K562 (cell line): ENCODE measurements at regions not wholly inside any gene's neighbourhood (a gene's known extent, or its start where the extent isn't known, plus 50 kb on each side); places are given as distances from the start of the nearest gene placed in this dataset.

Experiments used
- ATAC-seq: fragments of 200-7000 bp; cut with Tn5 transposase; 3 replicates; pipeline ENCODE4 v1.9.1; 2020; ENCODE audit warnings: moderate library complexity
- BruUV-seq: library from RNA; stranded (reverse); fragments of 400-500 nt; replicated peaks from 2 replicates; lab custom pipeline; 2021; lab: Mats Ljungman, UMichigan
- CTCF ChIA-PET: fragments of 300-600 bp; formaldehyde crosslinking; extraction: SDS; loops from one replicate; lab custom pipeline; 2021; ENCODE audit warnings: low intra/inter-chr PET ratio; lab: Yijun Ruan, JAX
- POLR2A ChIA-PET: fragments of 300-600, 350-650 bp; sonication (Branson Sonifier 250); formaldehyde crosslinking; extraction: SDS; loops from one replicate; lab custom pipeline; 2021; ENCODE audit warnings: antibody characterized with exemption, inconsistent platforms; lab: Yijun Ruan, JAX
- DNase-seq, 4 experiments: peaks; one replicate each; pipeline versions ENCODE4 v3.0.0 to v3.0.0-alpha.2; 2011 to 2018; ENCODE audit warnings: low spot score in 3 of 4, mixed read lengths in 3 of 4; ENCODE audit errors: extremely low read depth in 1 of 4
- FAIRE-seq: peaks from 2 replicates; lab custom pipeline; 2011; peaks lifted over from hg19 to GRCh38; lab: Jason Lieb, UNC
- H2AFZ ChIP-seq: 2 replicates; pipeline ENCODE4 v1.6.0; 2011; ENCODE audit warnings: low read depth, low read length, control low read depth, inconsistent platforms
- H3K27ac ChIP-seq: fragments of 200-600 bp; 3 replicates; pipeline ENCODE4 v1.8.0; 2011; ENCODE audit warnings: low read depth, mild to moderate bottlenecking, control low read depth, inconsistent platforms, low read length, moderate library complexity, mixed read lengths; ENCODE audit errors: extremely low read depth
- H3K27me3 ChIP-seq, 2 experiments: fragments of 300-600 bp in 1 of 2; 2 replicates in 1 of 2; 3 replicates in 1 of 2; pipeline versions ENCODE4 v1.6.0 to v1.8.0; 2011; ENCODE audit warnings: inconsistent platforms in 2 of 2, low read length in 2 of 2, mild to moderate bottlenecking in 1 of 2, mixed read lengths in 1 of 2, moderate library complexity in 1 of 2; ENCODE audit not compliant: control insufficient read depth in 2 of 2, insufficient read depth in 2 of 2
- H3K36me3 ChIP-seq: fragments of 300-600 bp; 3 replicates; pipeline ENCODE4 v1.8.0; 2011; ENCODE audit warnings: mild to moderate bottlenecking, low read length, inconsistent platforms; ENCODE audit not compliant: control insufficient read depth, insufficient read depth
- H3K4me1 ChIP-seq, 2 experiments: fragments of 200-600 bp in 1 of 2; replicated peaks in 1 of 2; 2 replicates in 1 of 2; 3 replicates in 1 of 2; pipeline versions ENCODE4 v1.5.1 to v1.8.0; 2011; ENCODE audit warnings: inconsistent platforms in 2 of 2, low read length in 2 of 2, mild to moderate bottlenecking in 1 of 2, mixed read lengths in 1 of 2, moderate library complexity in 1 of 2; ENCODE audit not compliant: control insufficient read depth in 2 of 2, insufficient read depth in 2 of 2
- H3K4me2 ChIP-seq: 2 replicates; pipeline ENCODE4 v1.6.1; 2011; ENCODE audit warnings: low read length, control low read depth, inconsistent platforms, mixed read lengths; ENCODE audit not compliant: insufficient read depth
- H3K4me3 ChIP-seq: fragments of 200-600 bp; sonication (generic), shearing (Covaris generic); 2 replicates; pipeline ENCODE4 v1.5.1; 2016; ENCODE audit warnings: control low read depth, inconsistent platforms
- H3K79me2 ChIP-seq: fragments of 200-600 bp; 3 replicates; pipeline ENCODE4 v1.8.0; 2011; ENCODE audit warnings: low read length, inconsistent platforms; ENCODE audit not compliant: control insufficient read depth, insufficient read depth
- H3K9ac ChIP-seq, 2 experiments: 2 replicates each; pipeline versions ENCODE4 v1.6.0 to v1.6.1; 2011; ENCODE audit warnings: low read depth in 2 of 2, low read length in 2 of 2, control low read depth in 1 of 2, inconsistent platforms in 1 of 2, mild to moderate bottlenecking in 1 of 2, mixed read lengths in 1 of 2; ENCODE audit not compliant: insufficient read depth in 1 of 2
- H3K9me1 ChIP-seq: one replicate; pipeline ENCODE4 v1.6.0; 2011; ENCODE audit warnings: inconsistent platforms, mild to moderate bottlenecking, low read length, moderate library complexity; ENCODE audit not compliant: control insufficient read depth, insufficient read depth
- H3K9me3 ChIP-seq: replicated peaks from 2 replicates; pipeline ENCODE4 v1.5.1; 2011; ENCODE audit warnings: low read depth, low read length, inconsistent platforms; ENCODE audit not compliant: control insufficient read depth, insufficient read depth
- H4K20me1 ChIP-seq: replicated peaks from 2 replicates; pipeline ENCODE4 v1.6.1; 2011; ENCODE audit warnings: low read length, inconsistent platforms, mixed read lengths; ENCODE audit not compliant: control insufficient read depth, insufficient read depth
- KDM2B ChIP-seq: fragments of 250-450 bp; sonication (Bioruptor Pico); IDR thresholded peaks from 2 replicates; pipeline ENCODE4 v1.8.0; 2021; ENCODE audit warnings: mild to moderate bottlenecking, moderate library complexity
- KLF13 ChIP-seq: fragments of 450-650 bp; IDR thresholded peaks from 2 replicates; pipeline ENCODE4 v1.6.1; 2016; ENCODE audit warnings: missing genetic modification characterization, low read depth, mild to moderate bottlenecking, missing compliant biosample characterization, moderate library complexity, borderline replicate concordance
- MCM7 ChIP-seq, 2 experiments: fragments of 450-650 bp; IDR thresholded peaks; 2 replicates each; pipeline ENCODE4 v1.6.1; 2016 to 2018
- NCOA4 ChIP-seq: fragments of 450-650 bp; IDR thresholded peaks from 2 replicates; pipeline ENCODE4 v1.6.1; 2018; ENCODE audit warnings: mild to moderate bottlenecking; ENCODE audit not compliant: partially characterized antibody
- ZBTB33 ChIP-seq: sonication (generic); formaldehyde crosslinking; IDR thresholded peaks from 2 replicates; pipeline ENCODE4 v1.8.1; 2023; ENCODE audit warnings: mild to moderate bottlenecking, missing genetic modification reagents
- ZNF121 ChIP-seq: sonication (generic); formaldehyde crosslinking; conservative IDR thresholded peaks from 2 replicates; pipeline ENCODE4 v1.8.0; 2022; ENCODE audit warnings: missing genetic modification reagents
- whole genome bisulfite sequencing: fragments of 100-300 bp; shearing (Covaris generic); methylation state at CpG from one replicate; pipeline ENCODE4 v1.1.6; 2016; ENCODE audit warnings: low coverage, mixed read lengths; ENCODE audit not compliant: insufficient coverage; ENCODE audit errors: missing lambda C conversion rate; 5-methylcytosine and 5-hydroxymethylcytosine counted together
- in situ Hi-C: fragments of 300-500 bp; cut with MboI; formaldehyde crosslinking; loops from 4 replicates; pipeline ENCODE4 v1.15.0; 2018; ENCODE audit warnings: inconsistent platforms, mixed read lengths
- intact Hi-C: fragments of 100-400 bp; cut with micrococcal nuclease; formaldehyde crosslinking; loops from 2 replicates; pipeline ENCODE4 v1.14.2; 2022
- TF ChIP-seq, protein P1 (sequence below): fragments of 450-650 bp; IDR thresholded peaks from 2 replicates; pipeline ENCODE4 v1.6.1; 2016; ENCODE audit warnings: mild to moderate bottlenecking, moderate library complexity

DNA sequence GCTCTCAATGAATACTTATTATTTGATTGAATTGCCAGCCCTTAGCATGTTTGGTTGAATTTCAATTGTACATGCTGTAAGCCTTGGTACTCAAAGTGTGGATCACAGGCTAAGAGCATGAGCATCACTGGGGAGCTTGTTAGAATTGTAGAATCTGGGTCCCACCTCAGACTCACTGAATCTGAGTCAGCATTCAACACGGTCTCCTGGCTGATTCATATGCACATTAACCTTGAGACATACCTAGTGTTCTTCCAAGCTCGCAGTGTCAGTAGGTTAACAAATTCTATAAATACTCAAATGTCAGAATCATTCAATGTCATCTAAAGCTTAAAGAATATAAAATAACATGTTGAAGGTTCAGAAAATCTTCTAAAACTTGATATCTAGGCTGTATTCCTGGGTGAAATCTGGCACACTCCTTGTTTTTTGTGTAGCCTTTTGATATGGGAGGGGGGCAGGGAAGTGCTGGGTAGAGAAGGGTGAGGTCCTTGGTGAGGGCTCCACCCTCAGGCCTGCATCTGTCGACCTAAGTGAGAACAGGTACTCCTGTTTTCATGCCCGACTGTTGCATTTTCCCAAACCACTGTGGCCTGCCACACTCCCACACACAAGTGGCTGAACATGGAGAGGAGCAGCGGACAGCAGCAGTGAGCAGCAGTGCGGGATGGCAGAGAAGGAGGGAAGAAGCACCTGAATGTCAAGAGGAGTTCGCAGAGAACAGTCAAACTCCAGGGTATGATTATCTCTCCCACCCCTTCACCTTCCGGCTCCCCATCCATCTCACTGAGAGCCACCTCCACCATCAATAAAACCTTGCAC is 529.6 kb upstream of the IGFBP7 start:
- DNase-seq (no peak), ATAC-seq (no peak), FAIRE-seq (no peak)
- Histone ChIP-seq H3K36me3 (no peaks in the 10 kb centered on the region), H3K4me3 (no peak overlapping the region), H3K9ac (no peak overlapping the region), H2AFZ (no peak overlapping the region), H3K4me2 (no peak overlapping the region), H3K9me3 (no peaks in the 10 kb centered on the region), H3K4me1 (no peaks in the 10 kb centered on the region), H3K79me2 (no peaks in the 10 kb centered on the region), H4K20me1 (no peaks in the 10 kb centered on the region), H3K27ac (no peak overlapping the region), H3K9me1 (no peaks in the 10 kb centered on the region), H3K27me3 (no peaks in the 10 kb centered on the region)
- intact Hi-C loops (no loop called here), in situ Hi-C loops (no loop called here)
- WGBS, result 0% methylated on average over 6 of the region's 8 CpGs
- POLR2A ChIA-PET, result no interaction called here
- CTCF ChIA-PET, result no interaction called here
- no TSS peak for BruUV-seq
- TF ChIP-seq, protein P1, sequence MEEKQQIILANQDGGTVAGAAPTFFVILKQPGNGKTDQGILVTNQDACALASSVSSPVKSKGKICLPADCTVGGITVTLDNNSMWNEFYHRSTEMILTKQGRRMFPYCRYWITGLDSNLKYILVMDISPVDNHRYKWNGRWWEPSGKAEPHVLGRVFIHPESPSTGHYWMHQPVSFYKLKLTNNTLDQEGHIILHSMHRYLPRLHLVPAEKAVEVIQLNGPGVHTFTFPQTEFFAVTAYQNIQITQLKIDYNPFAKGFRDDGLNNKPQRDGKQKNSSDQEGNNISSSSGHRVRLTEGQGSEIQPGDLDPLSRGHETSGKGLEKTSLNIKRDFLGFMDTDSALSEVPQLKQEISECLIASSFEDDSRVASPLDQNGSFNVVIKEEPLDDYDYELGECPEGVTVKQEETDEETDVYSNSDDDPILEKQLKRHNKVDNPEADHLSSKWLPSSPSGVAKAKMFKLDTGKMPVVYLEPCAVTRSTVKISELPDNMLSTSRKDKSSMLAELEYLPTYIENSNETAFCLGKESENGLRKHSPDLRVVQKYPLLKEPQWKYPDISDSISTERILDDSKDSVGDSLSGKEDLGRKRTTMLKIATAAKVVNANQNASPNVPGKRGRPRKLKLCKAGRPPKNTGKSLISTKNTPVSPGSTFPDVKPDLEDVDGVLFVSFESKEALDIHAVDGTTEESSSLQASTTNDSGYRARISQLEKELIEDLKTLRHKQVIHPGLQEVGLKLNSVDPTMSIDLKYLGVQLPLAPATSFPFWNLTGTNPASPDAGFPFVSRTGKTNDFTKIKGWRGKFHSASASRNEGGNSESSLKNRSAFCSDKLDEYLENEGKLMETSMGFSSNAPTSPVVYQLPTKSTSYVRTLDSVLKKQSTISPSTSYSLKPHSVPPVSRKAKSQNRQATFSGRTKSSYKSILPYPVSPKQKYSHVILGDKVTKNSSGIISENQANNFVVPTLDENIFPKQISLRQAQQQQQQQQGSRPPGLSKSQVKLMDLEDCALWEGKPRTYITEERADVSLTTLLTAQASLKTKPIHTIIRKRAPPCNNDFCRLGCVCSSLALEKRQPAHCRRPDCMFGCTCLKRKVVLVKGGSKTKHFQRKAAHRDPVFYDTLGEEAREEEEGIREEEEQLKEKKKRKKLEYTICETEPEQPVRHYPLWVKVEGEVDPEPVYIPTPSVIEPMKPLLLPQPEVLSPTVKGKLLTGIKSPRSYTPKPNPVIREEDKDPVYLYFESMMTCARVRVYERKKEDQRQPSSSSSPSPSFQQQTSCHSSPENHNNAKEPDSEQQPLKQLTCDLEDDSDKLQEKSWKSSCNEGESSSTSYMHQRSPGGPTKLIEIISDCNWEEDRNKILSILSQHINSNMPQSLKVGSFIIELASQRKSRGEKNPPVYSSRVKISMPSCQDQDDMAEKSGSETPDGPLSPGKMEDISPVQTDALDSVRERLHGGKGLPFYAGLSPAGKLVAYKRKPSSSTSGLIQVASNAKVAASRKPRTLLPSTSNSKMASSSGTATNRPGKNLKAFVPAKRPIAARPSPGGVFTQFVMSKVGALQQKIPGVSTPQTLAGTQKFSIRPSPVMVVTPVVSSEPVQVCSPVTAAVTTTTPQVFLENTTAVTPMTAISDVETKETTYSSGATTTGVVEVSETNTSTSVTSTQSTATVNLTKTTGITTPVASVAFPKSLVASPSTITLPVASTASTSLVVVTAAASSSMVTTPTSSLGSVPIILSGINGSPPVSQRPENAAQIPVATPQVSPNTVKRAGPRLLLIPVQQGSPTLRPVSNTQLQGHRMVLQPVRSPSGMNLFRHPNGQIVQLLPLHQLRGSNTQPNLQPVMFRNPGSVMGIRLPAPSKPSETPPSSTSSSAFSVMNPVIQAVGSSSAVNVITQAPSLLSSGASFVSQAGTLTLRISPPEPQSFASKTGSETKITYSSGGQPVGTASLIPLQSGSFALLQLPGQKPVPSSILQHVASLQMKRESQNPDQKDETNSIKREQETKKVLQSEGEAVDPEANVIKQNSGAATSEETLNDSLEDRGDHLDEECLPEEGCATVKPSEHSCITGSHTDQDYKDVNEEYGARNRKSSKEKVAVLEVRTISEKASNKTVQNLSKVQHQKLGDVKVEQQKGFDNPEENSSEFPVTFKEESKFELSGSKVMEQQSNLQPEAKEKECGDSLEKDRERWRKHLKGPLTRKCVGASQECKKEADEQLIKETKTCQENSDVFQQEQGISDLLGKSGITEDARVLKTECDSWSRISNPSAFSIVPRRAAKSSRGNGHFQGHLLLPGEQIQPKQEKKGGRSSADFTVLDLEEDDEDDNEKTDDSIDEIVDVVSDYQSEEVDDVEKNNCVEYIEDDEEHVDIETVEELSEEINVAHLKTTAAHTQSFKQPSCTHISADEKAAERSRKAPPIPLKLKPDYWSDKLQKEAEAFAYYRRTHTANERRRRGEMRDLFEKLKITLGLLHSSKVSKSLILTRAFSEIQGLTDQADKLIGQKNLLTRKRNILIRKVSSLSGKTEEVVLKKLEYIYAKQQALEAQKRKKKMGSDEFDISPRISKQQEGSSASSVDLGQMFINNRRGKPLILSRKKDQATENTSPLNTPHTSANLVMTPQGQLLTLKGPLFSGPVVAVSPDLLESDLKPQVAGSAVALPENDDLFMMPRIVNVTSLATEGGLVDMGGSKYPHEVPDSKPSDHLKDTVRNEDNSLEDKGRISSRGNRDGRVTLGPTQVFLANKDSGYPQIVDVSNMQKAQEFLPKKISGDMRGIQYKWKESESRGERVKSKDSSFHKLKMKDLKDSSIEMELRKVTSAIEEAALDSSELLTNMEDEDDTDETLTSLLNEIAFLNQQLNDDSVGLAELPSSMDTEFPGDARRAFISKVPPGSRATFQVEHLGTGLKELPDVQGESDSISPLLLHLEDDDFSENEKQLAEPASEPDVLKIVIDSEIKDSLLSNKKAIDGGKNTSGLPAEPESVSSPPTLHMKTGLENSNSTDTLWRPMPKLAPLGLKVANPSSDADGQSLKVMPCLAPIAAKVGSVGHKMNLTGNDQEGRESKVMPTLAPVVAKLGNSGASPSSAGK, result no peak
- no peak for TF ChIP-seq ZNF121 (CRISPR knock-in tag)
- no peak for TF ChIP-seq KDM2B (CRISPR knock-in tag)
- TF ChIP-seq ZBTB33, result no peak
- no peak for TF ChIP-seq KLF13
- no peak for TF ChIP-seq NCOA4
- no peak for TF ChIP-seq MCM7 (IDR thresholded peaks at IDR 0.05)
